CD14-positive monocyte (primary cell): ENCODE measurements at regions not wholly inside any gene's neighbourhood (a gene's known extent, or its start where the extent isn't known, plus 50 kb on each side); places are given as distances from the start of the nearest gene placed in this dataset.

Experiments used
- DNase-seq, 3 donors: peaks; one replicate each; pipeline ENCODE4 v3.0.0-alpha.2; 2011 to 2022
- H2AFZ ChIP-seq: 2 replicates; pipeline ENCODE4 v1.6.0; 2012; ENCODE audit warnings: mild to moderate bottlenecking, low read depth, low read length, inconsistent platforms; ENCODE audit not compliant: insufficient read depth, poor library complexity, severe bottlenecking
- H3K27ac ChIP-seq, 2 donors: 1 replicate in 1 of 2; 2 replicates in 1 of 2; pipeline ENCODE4 v1.5.1; 2012 to 2013; ENCODE audit warnings: low read length in 2 of 2, control low read depth in 1 of 2, inconsistent platforms in 1 of 2, low read depth in 1 of 2, mild to moderate bottlenecking in 1 of 2
- H3K27me3 ChIP-seq, 2 donors: one replicate each; pipeline versions ENCODE4 v1.6.0 to v1.6.1; 2011 to 2013; ENCODE audit warnings: low read length in 2 of 2; ENCODE audit not compliant: control insufficient read depth in 2 of 2, insufficient read depth in 2 of 2
- H3K36me3 ChIP-seq, 2 donors: replicated peaks in 1 of 2; 1 replicate in 1 of 2; 2 replicates in 1 of 2; pipeline versions ENCODE4 v1.5.1 to v1.6.1; 2012 to 2013; ENCODE audit warnings: low read length in 2 of 2, control low read depth in 1 of 2, inconsistent platforms in 1 of 2, mild to moderate bottlenecking in 1 of 2; ENCODE audit not compliant: insufficient read depth in 2 of 2, control insufficient read depth in 1 of 2
- H3K4me1 ChIP-seq, 2 donors: 1 replicate in 1 of 2; 2 replicates in 1 of 2; pipeline versions ENCODE4 v1.5.1 to v1.6.1; 2012 to 2013; ENCODE audit warnings: low read length in 2 of 2, control low read depth in 1 of 2, inconsistent platforms in 1 of 2, mild to moderate bottlenecking in 1 of 2, moderate library complexity in 1 of 2; ENCODE audit not compliant: insufficient read depth in 2 of 2, control insufficient read depth in 1 of 2
- H3K4me2 ChIP-seq: replicated peaks from 2 replicates; pipeline ENCODE3; 2012; ENCODE audit warnings: low read length, moderate library complexity, mild to moderate bottlenecking; ENCODE audit not compliant: poor library complexity, severe bottlenecking; ENCODE audit errors: extremely low read depth
- H3K4me3 ChIP-seq, 3 experiments: fragments of 200-600 bp in 1 of 3; sonication (generic) in 1 of 3; replicated peaks in 1 of 3; 1 replicate in 2 of 3; 2 replicates in 1 of 3; pipeline ENCODE4 v1.5.1; 2011 to 2013; ENCODE audit warnings: low read length in 3 of 3, mild to moderate bottlenecking in 3 of 3, control low read depth in 2 of 3, low read depth in 2 of 3, inconsistent platforms in 1 of 3, moderate library complexity in 1 of 3
- H3K79me2 ChIP-seq: 2 replicates; pipeline ENCODE4 v1.6.0; 2012; ENCODE audit warnings: mild to moderate bottlenecking, control low read depth, inconsistent platforms, low read length, moderate library complexity; ENCODE audit not compliant: insufficient read depth
- H3K9ac ChIP-seq: 2 replicates; pipeline ENCODE4 v1.6.0; 2017; ENCODE audit warnings: low read length, mild to moderate bottlenecking; ENCODE audit not compliant: insufficient read depth, poor library complexity, severe bottlenecking
- H3K9me3 ChIP-seq, 2 donors: replicated peaks in 1 of 2; 1 replicate in 1 of 2; 2 replicates in 1 of 2; pipeline versions ENCODE4 v1.5.1 to v1.6.1; 2012 to 2013; ENCODE audit warnings: low read length in 2 of 2, control low read depth in 1 of 2; ENCODE audit not compliant: control insufficient read depth in 1 of 2, insufficient read depth in 1 of 2
- H4K20me1 ChIP-seq: 2 replicates; pipeline ENCODE4 v1.6.0; 2012; ENCODE audit warnings: mild to moderate bottlenecking, low read length, control low read depth, moderate library complexity; ENCODE audit not compliant: insufficient read depth
- H3K27ac Mint-ChIP-seq, 7 donors: one replicate each; pipeline ENCODE4 v1.8.0; 2020; ENCODE audit warnings: mild to moderate bottlenecking in 7 of 7, mixed read lengths in 7 of 7, moderate library complexity in 6 of 7, inconsistent platforms in 2 of 7
- H3K27me3 Mint-ChIP-seq, 3 donors: one replicate each; pipeline ENCODE4 v1.8.0; 2021 to 2022; ENCODE audit warnings: low read depth in 3 of 3, mild to moderate bottlenecking in 3 of 3, mixed read lengths in 3 of 3, moderate library complexity in 3 of 3, inconsistent platforms in 1 of 3
- H3K36me3 Mint-ChIP-seq, 2 donors: one replicate each; pipeline ENCODE4 v1.8.0; 2020; ENCODE audit warnings: mixed read lengths in 2 of 2, inconsistent platforms in 1 of 2, mild to moderate bottlenecking in 1 of 2
- H3K4me1 Mint-ChIP-seq: one replicate; pipeline ENCODE4 v1.8.0; 2020; ENCODE audit warnings: mild to moderate bottlenecking, mixed read lengths
- H3K4me3 Mint-ChIP-seq, 2 donors: one replicate each; pipeline ENCODE4 v1.8.0; 2020; ENCODE audit warnings: mild to moderate bottlenecking in 2 of 2, mixed read lengths in 2 of 2, moderate library complexity in 1 of 2
- H3K9me3 Mint-ChIP-seq, 7 donors: one replicate each; pipeline ENCODE4 v1.8.0; 2020 to 2022; ENCODE audit warnings: mixed read lengths in 7 of 7, mild to moderate bottlenecking in 6 of 7, moderate library complexity in 6 of 7, inconsistent platforms in 2 of 7
- CTCF ChIP-seq: fragments of 200-600 bp; IDR thresholded peaks from one replicate; pipeline ENCODE4 v1.8.0; 2022; ENCODE audit warnings: antibody characterized with exemption, mild to moderate bottlenecking
- WGBS: methylation state at CpG from one replicate; pipeline ENCODE4 v1.1.5; 2013; ENCODE audit warnings: missing lambda C conversion rate; ENCODE audit not compliant: insufficient coverage; 5-methylcytosine and 5-hydroxymethylcytosine counted together
- intact Hi-C, 2 donors: fragments of 100-400 bp; cut with micrococcal nuclease; formaldehyde crosslinking; loops; one replicate each; pipeline versions ENCODE4 v1.15.0 to v1.15.1; 2023

GRCh38 chr1:83095570-83095969 is 903.4 kb downstream of the TTLL7 start:
- Mint-ChIP-seq H3K4me1 (no peaks in the 10 kb centered on the region), H3K36me3 (no peaks in the 10 kb centered on the region), H3K4me3 (no peak overlapping the region), H3K27ac (no peak overlapping the region), H3K9me3 (peaks cover 0 to 7% (median 5%) of the 10 kb centered on the region in 7 donors), H3K27me3 (peaks cover 0 to 2% (median 0%) of the 10 kb centered on the region in 3 donors)
- WGBS = no CpG with 5 or more reads among the region's 5 CpGs
- Histone ChIP-seq H3K4me3 (no peak overlapping the region), H3K79me2 (no peaks in the 10 kb centered on the region), H2AFZ (no peak overlapping the region), H3K4me1 (no peaks in the 10 kb centered on the region), H3K27me3 (no peaks in the 10 kb centered on the region), H3K9me3 (peaks cover 2 to 4% of the 10 kb centered on the region in 2 donors), H3K36me3 (no peaks in the 10 kb centered on the region), H3K27ac (no peak overlapping the region), H4K20me1 (no peaks in the 10 kb centered on the region), H3K9ac (no peak overlapping the region), H3K4me2 (no peak overlapping the region)
- DNase-seq = no peak
- TF ChIP-seq CTCF = no peak
- intact Hi-C loops = no loop called here

GRCh38 chr1:83090195-83090594 is 908.7 kb downstream of the TTLL7 start:
- H3K27me3 Mint-ChIP-seq = no peaks in the 10 kb centered on the region
- Histone ChIP-seq H3K9ac (no peak overlapping the region), H3K79me2 (no peaks in the 10 kb centered on the region), H3K27me3 (no peaks in the 10 kb centered on the region), H3K27ac (no peak overlapping the region), H3K4me1 (no peaks in the 10 kb centered on the region), H3K4me3 (no peak overlapping the region), H3K4me2 (no peak overlapping the region), H4K20me1 (no peaks in the 10 kb centered on the region), H3K36me3 (no peaks in the 10 kb centered on the region), H3K9me3 (peaks cover under 1 to 6% of the 10 kb centered on the region in 2 donors), H2AFZ (no peak overlapping the region)
- TF ChIP-seq CTCF = no peak
- H3K27ac Mint-ChIP-seq = no peak overlapping the region
- H3K36me3 Mint-ChIP-seq = no peaks in the 10 kb centered on the region
- WGBS = 91% methylated on average over 1 of the region's 3 CpGs
- no peak overlapping the region for H3K4me3 Mint-ChIP-seq
- H3K9me3 Mint-ChIP-seq = peaks cover 0 to 10% (median 2%) of the 10 kb centered on the region in 7 donors
- no peaks in the 10 kb centered on the region for H3K4me1 Mint-ChIP-seq
- no peak for DNase-seq
- intact Hi-C loops = no loop called here
